Embryonic facial prominence (tissue), 1 donor: ENCODE measurements at regions not wholly inside any gene's neighbourhood (a gene's known extent, or its start where the extent isn't known, plus 50 kb on each side); places are given as distances from the start of the nearest gene placed in this dataset.
"Not testable (repeated sequence)": the region's sequence is repeated elsewhere in the genome, so short reads cannot be mapped to it uniquely, and the experiment has no call there.

Experiments used
- DNase-seq: peaks from one replicate; pipeline ENCODE4 v3.0.0-alpha.2; 2016; ENCODE audit errors: extremely low spot score

- DNase-seq, result no peak
Observed at GRCh38 chr3:103167850-103168249, 733.0 kb downstream of the ZPLD1 start.

GRCh38 chr3:103169289-103169688 is 734.5 kb downstream of the ZPLD1 start:
- DNase-seq, result no peak

GRCh38 chr3:103170651-103171050 is 735.8 kb downstream of the ZPLD1 start:
- DNase-seq, result no peak

- no peak for DNase-seq
Observed at GRCh38 chr3:103173940-103174339, 739.1 kb downstream of the ZPLD1 start.

- DNase-seq, result no peak
Observed at GRCh38 chr3:103181160-103181559, 746.3 kb downstream of the ZPLD1 start.

GRCh38 chr3:103184772-103185171 is 750.0 kb downstream of the ZPLD1 start:
- DNase-seq, result no peak

- DNase-seq, result no peak
Observed at GRCh38 chr3:103189941-103190340, 755.1 kb downstream of the ZPLD1 start.

- peak; percentile 18 for DNase-seq
Observed at GRCh38 chr3:103195216-103195615, 760.4 kb downstream of the ZPLD1 start.

GRCh38 chr3:103203441-103203840 is 768.6 kb downstream of the ZPLD1 start:
- no peak for DNase-seq

GRCh38 chr3:103210583-103210982 is 775.8 kb downstream of the ZPLD1 start:
- no peak for DNase-seq

- DNase-seq, result no peak
Observed at GRCh38 chr3:103218146-103218545, 783.3 kb downstream of the ZPLD1 start.

GRCh38 chr3:103218793-103219192 is 784.0 kb downstream of the ZPLD1 start:
- DNase-seq, result no peak

- no peak for DNase-seq
Observed at GRCh38 chr3:103227651-103228050, 792.8 kb downstream of the ZPLD1 start.

GRCh38 chr3:103247459-103247858 is 812.6 kb downstream of the ZPLD1 start:
- DNase-seq, result no peak

GRCh38 chr3:103254827-103255226 is 820.0 kb downstream of the ZPLD1 start:
- not testable (repeated sequence) for DNase-seq

- DNase-seq, result no peak
Observed at GRCh38 chr3:103269287-103269686, 834.5 kb downstream of the ZPLD1 start.

- no peak for DNase-seq
Observed at GRCh38 chr3:103271575-103271974, 836.8 kb downstream of the ZPLD1 start.

GRCh38 chr3:103295974-103296570 is 861.3 kb downstream of the ZPLD1 start:
- DNase-seq, result no peak

GRCh38 chr3:103297502-103297901 is 862.7 kb downstream of the ZPLD1 start:
- not testable (repeated sequence) for DNase-seq

GRCh38 chr3:103306104-103306503 is 871.3 kb downstream of the ZPLD1 start:
- DNase-seq, result no peak

GRCh38 chr3:103308921-103309320 is 874.1 kb downstream of the ZPLD1 start:
- DNase-seq, result no peak

GRCh38 chr3:103319912-103320311 is 885.1 kb downstream of the ZPLD1 start:
- DNase-seq, result no peak

- DNase-seq, result no peak
Observed at GRCh38 chr3:103337179-103337845, 902.5 kb downstream of the ZPLD1 start.
